ENCODE measurements at regions not wholly inside any gene's neighbourhood (a gene's known extent, or its start where the extent isn't known, plus 50 kb on each side); places are given as distances from the start of the nearest gene placed in this dataset.

- DNase-seq (no peak), ATAC-seq (no peak)
- H3K36me3 Mint-ChIP-seq (ENCODE audit: insufficient read depth): no peaks in the 10 kb centered on the region
- peaks cover 24% of the 10 kb centered on the region for H3K27me3 Mint-ChIP-seq (ENCODE audit: low read depth)
- H3K9me3 Mint-ChIP-seq: peaks cover 3% of the 10 kb centered on the region
- no peaks in the 10 kb centered on the region for H3K4me1 Mint-ChIP-seq (ENCODE audit: low read depth)
- no peak overlapping the region for H3K4me3 Mint-ChIP-seq
These were observed 730.3 kb downstream of the PTPRU start for GRCh38 chr1:29966526-29967045.

- peaks cover 3% of the 10 kb centered on the region for H3K9me3 Mint-ChIP-seq
- ATAC-seq (no peak), DNase-seq (no peak)
- H3K4me1 Mint-ChIP-seq (ENCODE audit: low read depth): no peaks in the 10 kb centered on the region
- no peaks in the 10 kb centered on the region for H3K36me3 Mint-ChIP-seq (ENCODE audit: insufficient read depth)
- H3K4me3 Mint-ChIP-seq: no peak overlapping the region
- peaks cover 17% of the 10 kb centered on the region for H3K27me3 Mint-ChIP-seq (ENCODE audit: low read depth)
These were observed 728.6 kb downstream of the PTPRU start for GRCh38 chr1:29964718-29965533.

GRCh38 chr1:29963946-29964345, 727.6 kb downstream of the PTPRU start:
- Mint-ChIP-seq H3K27me3 (ENCODE audit: low read depth) (peaks cover 14% of the 10 kb centered on the region), H3K4me1 (ENCODE audit: low read depth) (no peaks in the 10 kb centered on the region), H3K9me3 (no peaks in the 10 kb centered on the region), H3K4me3 (no peak overlapping the region), H3K36me3 (ENCODE audit: insufficient read depth) (no peaks in the 10 kb centered on the region)
- no peak for DNase-seq
- ATAC-seq: no peak

GRCh38 chr1:29962831-29963247, 726.5 kb downstream of the PTPRU start:
- DNase-seq (no peak), ATAC-seq (no peak)
- H3K4me1 Mint-ChIP-seq (ENCODE audit: low read depth): no peaks in the 10 kb centered on the region
- H3K9me3 Mint-ChIP-seq: no peaks in the 10 kb centered on the region
- H3K27me3 Mint-ChIP-seq (ENCODE audit: low read depth): peaks cover 16% of the 10 kb centered on the region
- no peak overlapping the region for H3K4me3 Mint-ChIP-seq
- H3K36me3 Mint-ChIP-seq (ENCODE audit: insufficient read depth): no peaks in the 10 kb centered on the region

GRCh38 chr1:29962336-29962735, 726.0 kb downstream of the PTPRU start:
- ATAC-seq (no peak), DNase-seq (no peak)
- no peak overlapping the region for H3K4me3 Mint-ChIP-seq
- no peaks in the 10 kb centered on the region for H3K4me1 Mint-ChIP-seq (ENCODE audit: low read depth)
- H3K9me3 Mint-ChIP-seq: no peaks in the 10 kb centered on the region
- H3K36me3 Mint-ChIP-seq (ENCODE audit: insufficient read depth): no peaks in the 10 kb centered on the region
- H3K27me3 Mint-ChIP-seq (ENCODE audit: low read depth): peaks cover 17% of the 10 kb centered on the region

GRCh38 chr1:29961293-29962059, 725.2 kb downstream of the PTPRU start:
- Mint-ChIP-seq H3K36me3 (ENCODE audit: insufficient read depth) (no peaks in the 10 kb centered on the region), H3K4me3 (no peak overlapping the region), H3K9me3 (no peaks in the 10 kb centered on the region), H3K4me1 (ENCODE audit: low read depth) (no peaks in the 10 kb centered on the region), H3K27me3 (ENCODE audit: low read depth) (peaks cover 20% of the 10 kb centered on the region)
- ATAC-seq (no peak), DNase-seq (no peak)

- Mint-ChIP-seq H3K9me3 (no peaks in the 10 kb centered on the region), H3K4me1 (ENCODE audit: low read depth) (no peaks in the 10 kb centered on the region), H3K36me3 (ENCODE audit: insufficient read depth) (no peaks in the 10 kb centered on the region), H3K4me3 (no peak overlapping the region), H3K27me3 (ENCODE audit: low read depth) (peaks cover 16% of the 10 kb centered on the region)
- ATAC-seq: no peak
- DNase-seq: no peak
These were observed 724.6 kb downstream of the PTPRU start for GRCh38 chr1:29960876-29961275.

- H3K9me3 Mint-ChIP-seq: no peaks in the 10 kb centered on the region
- ATAC-seq: no peak
- H3K27me3 Mint-ChIP-seq (ENCODE audit: low read depth): peaks cover 17% of the 10 kb centered on the region
- H3K4me3 Mint-ChIP-seq: no peak overlapping the region
- H3K4me1 Mint-ChIP-seq (ENCODE audit: low read depth): no peaks in the 10 kb centered on the region
- DNase-seq: no peak
- no peaks in the 10 kb centered on the region for H3K36me3 Mint-ChIP-seq (ENCODE audit: insufficient read depth)
These were observed 723.9 kb downstream of the PTPRU start for GRCh38 chr1:29960156-29960755.

GRCh38 chr1:29959356-29959755, 723.0 kb downstream of the PTPRU start:
- ATAC-seq: no peak
- Mint-ChIP-seq H3K4me1 (ENCODE audit: low read depth) (no peaks in the 10 kb centered on the region), H3K4me3 (no peak overlapping the region), H3K36me3 (ENCODE audit: insufficient read depth) (no peaks in the 10 kb centered on the region), H3K27me3 (ENCODE audit: low read depth) (peaks cover 23% of the 10 kb centered on the region), H3K9me3 (no peaks in the 10 kb centered on the region)
- no peak for DNase-seq

GRCh38 chr1:29958271-29958670, 721.9 kb downstream of the PTPRU start:
- Mint-ChIP-seq H3K36me3 (ENCODE audit: insufficient read depth) (no peaks in the 10 kb centered on the region), H3K4me3 (no peak overlapping the region), H3K27me3 (ENCODE audit: low read depth) (peaks cover 22% of the 10 kb centered on the region), H3K4me1 (ENCODE audit: low read depth) (no peaks in the 10 kb centered on the region), H3K9me3 (no peaks in the 10 kb centered on the region)
- DNase-seq (no peak), ATAC-seq (no peak)

GRCh38 chr1:29956349-29957030, 720.2 kb downstream of the PTPRU start:
- Mint-ChIP-seq H3K36me3 (ENCODE audit: insufficient read depth) (no peaks in the 10 kb centered on the region), H3K4me3 (no peak overlapping the region), H3K27me3 (ENCODE audit: low read depth) (peaks cover 19% of the 10 kb centered on the region), H3K4me1 (ENCODE audit: low read depth) (no peaks in the 10 kb centered on the region), H3K9me3 (no peaks in the 10 kb centered on the region)
- no peak for DNase-seq
- no peak for ATAC-seq

- DNase-seq: no peak
- Mint-ChIP-seq H3K9me3 (no peaks in the 10 kb centered on the region), H3K27me3 (ENCODE audit: low read depth) (peaks cover 19% of the 10 kb centered on the region), H3K36me3 (ENCODE audit: insufficient read depth) (no peaks in the 10 kb centered on the region), H3K4me1 (ENCODE audit: low read depth) (no peaks in the 10 kb centered on the region), H3K4me3 (no peak overlapping the region)
- no peak for ATAC-seq
These were observed 718.3 kb downstream of the PTPRU start for GRCh38 chr1:29954591-29954990.

- Mint-ChIP-seq H3K36me3 (ENCODE audit: insufficient read depth) (no peaks in the 10 kb centered on the region), H3K9me3 (no peaks in the 10 kb centered on the region), H3K27me3 (ENCODE audit: low read depth) (peaks cover 22% of the 10 kb centered on the region), H3K4me1 (ENCODE audit: low read depth) (no peaks in the 10 kb centered on the region), H3K4me3 (no peak overlapping the region)
- ATAC-seq (no peak), DNase-seq (no peak)
These were observed 717.6 kb downstream of the PTPRU start for GRCh38 chr1:29953961-29954360.

GRCh38 chr1:29949676-29950075, 713.4 kb downstream of the PTPRU start:
- Mint-ChIP-seq H3K4me1 (ENCODE audit: low read depth) (no peaks in the 10 kb centered on the region), H3K9me3 (no peaks in the 10 kb centered on the region), H3K27me3 (ENCODE audit: low read depth) (peaks cover 23% of the 10 kb centered on the region), H3K36me3 (ENCODE audit: insufficient read depth) (no peaks in the 10 kb centered on the region), H3K4me3 (no peak overlapping the region)
- DNase-seq (no peak), ATAC-seq (no peak)

All from activated T-cell treated with anti-CD3 and anti-CD28 coated beads, Interleukin-2, amount 50 U/mL, for 4 hours (primary cell).